Peyer's patch (tissue), 4 donors: ENCODE measurements at regions not wholly inside any gene's neighbourhood (a gene's known extent, or its start where the extent isn't known, plus 50 kb on each side); places are given as distances from the start of the nearest gene placed in this dataset.

ENCODE experiments used
- CTCF ChIP-seq, 6 experiments: fragments of 450-650 bp in 4 of 6; fragments of 200-600 bp in 2 of 6; sonication (generic) in 1 of 6; IDR thresholded peaks; one replicate each; pipeline ENCODE4 v1.5.1; 2017 to 2019; ENCODE audit warnings: antibody characterized with exemption in 6 of 6, mild to moderate bottlenecking in 3 of 6, moderate library complexity in 1 of 6
- POLR2A ChIP-seq, 2 donors: fragments of 450-650 bp; IDR thresholded peaks; one replicate each; pipeline ENCODE4 v1.5.1; 2017; ENCODE audit warnings: antibody characterized with exemption in 2 of 2, mild to moderate bottlenecking in 2 of 2, moderate library complexity in 2 of 2

GRCh38 chr18:45332871-45333270 is 282.4 kb upstream of the SLC14A2 start:
- TF ChIP-seq CTCF (IDR thresholded peaks at IDR 0.05): no peak
- TF ChIP-seq POLR2A (IDR thresholded peaks at IDR 0.05): no peak
